ENCODE measurements at regions not wholly inside any gene's neighbourhood (a gene's known extent, or its start where the extent isn't known, plus 50 kb on each side); places are given as distances from the start of the nearest gene placed in this dataset.

GRCh38 chr12:33587784-33588712 lies 148.4 kb upstream of the SYT10 start:
- peak; percentile 64 for DNase-seq (ENCODE audit: low spot score)
- no peak overlapping the region for H3K27ac ChIP-seq
- no peak for TF ChIP-seq CTCF (conservative IDR thresholded peaks at IDR 0.05; ENCODE audit: low read depth)
- CTCF ChIA-PET = interaction anchor here (0.6 kb wide), 1 partner anchor 695 kb away, joined by 4 read pairs; no protein-coding TSS in a partner anchor
- POLR2A ChIA-PET (ENCODE audit: low non-redundant PET) = no interaction called here

- H3K27ac ChIP-seq = no peak overlapping the region
- DNase-seq (ENCODE audit: low spot score) = no peak
- CTCF ChIA-PET = interaction anchor here (0.6 kb wide), 1 partner anchor 694 kb away, joined by 4 read pairs; no protein-coding TSS in a partner anchor
- TF ChIP-seq CTCF (conservative IDR thresholded peaks at IDR 0.05; ENCODE audit: low read depth) = no peak
- POLR2A ChIA-PET (ENCODE audit: low non-redundant PET) = no interaction called here
Observed at GRCh38 chr12:33588725-33589405, 149.2 kb upstream of the SYT10 start.

GRCh38 chr12:33589576-33590114 lies 150.0 kb upstream of the SYT10 start:
- no peak overlapping the region for H3K27ac ChIP-seq
- ChIA-PET POLR2A (ENCODE audit: low non-redundant PET) (no interaction called here), CTCF (no interaction called here)
- TF ChIP-seq CTCF (conservative IDR thresholded peaks at IDR 0.05; ENCODE audit: low read depth) = no peak
- no peak for DNase-seq (ENCODE audit: low spot score)

GRCh38 chr12:33593753-33594152 lies 154.1 kb upstream of the SYT10 start:
- POLR2A ChIA-PET (ENCODE audit: low non-redundant PET) = no interaction called here

GRCh38 chr12:33596061-33596460 lies 156.4 kb upstream of the SYT10 start:
- POLR2A ChIA-PET (ENCODE audit: low non-redundant PET) = no interaction called here
- no peak for DNase-seq (ENCODE audit: low spot score)

More at GRCh38 chr12:33593753-33594152, 154.1 kb upstream of the SYT10 start:
- no peak overlapping the region for H3K27ac ChIP-seq
- DNase-seq (ENCODE audit: low spot score) = no peak
- CTCF ChIA-PET = no interaction called here
- TF ChIP-seq CTCF (conservative IDR thresholded peaks at IDR 0.05; ENCODE audit: low read depth) = no peak

More at GRCh38 chr12:33596061-33596460, 156.4 kb upstream of the SYT10 start:
- H3K27ac ChIP-seq = no peak overlapping the region
- no peak for TF ChIP-seq CTCF (conservative IDR thresholded peaks at IDR 0.05; ENCODE audit: low read depth)
- CTCF ChIA-PET = interaction anchor here (0.6 kb wide), 1 partner anchor 842 kb away, joined by 3 read pairs; no protein-coding TSS in a partner anchor
